HepG2 (cell line): ENCODE measurements at regions not wholly inside any gene's neighbourhood (a gene's known extent, or its start where the extent isn't known, plus 50 kb on each side); places are given as distances from the start of the nearest gene placed in this dataset.
A peak's percentile ranks its signal among the peaks of the same experiment; 100 is the strongest.

Experiments used
- ATAC-seq: fragments of 200-7000 bp; cut with Tn5 transposase; 3 replicates; pipeline ENCODE4 v1.9.1; 2020; ENCODE audit warnings: mild to moderate bottlenecking, moderate library complexity
- BruUV-seq: library from RNA; stranded (reverse); fragments of 400-500 nt; replicated peaks from 2 replicates; lab custom pipeline; 2021; lab: Mats Ljungman, UMichigan
- CTCF ChIA-PET: fragments of 300-600 bp; formaldehyde crosslinking; extraction: SDS; loops from one replicate; lab custom pipeline; 2021; ENCODE audit warnings: low total read pairs, inconsistent platforms, low intra/inter-chr PET ratio; lab: Yijun Ruan, JAX
- POLR2A ChIA-PET: fragments of 350-600 bp; sonication (Branson Sonifier 250); formaldehyde crosslinking; loops from one replicate; lab custom pipeline; 2020; ENCODE audit warnings: antibody characterized with exemption, inconsistent platforms; lab: Yijun Ruan, JAX
- DNase-seq: peaks from one replicate; pipeline ENCODE4 v3.0.0-alpha.2; 2015; ENCODE audit warnings: low spot score
- FAIRE-seq: peaks from 3 replicates; lab custom pipeline; 2011; peaks lifted over from hg19 to GRCh38; lab: Jason Lieb, UNC
- H2AFZ ChIP-seq: one replicate; pipeline ENCODE4 v1.6.1; 2011; ENCODE audit warnings: low read length, inconsistent platforms
- H3K27ac ChIP-seq: fragments of 300-600 bp; 3 replicates; pipeline ENCODE4 v1.8.0; 2011; ENCODE audit warnings: mixed run types, mild to moderate bottlenecking, mixed read lengths, low read length, inconsistent platforms; ENCODE audit not compliant: insufficient read depth; ENCODE audit errors: extremely low read length
- H3K27me3 ChIP-seq, 2 experiments: fragments of 200-600 bp in 1 of 2; 2 replicates in 1 of 2; 3 replicates in 1 of 2; pipeline versions ENCODE4 v1.6.0 to v1.8.0; 2011; ENCODE audit warnings: low read length in 2 of 2, mild to moderate bottlenecking in 2 of 2, moderate library complexity in 2 of 2, inconsistent platforms in 1 of 2; ENCODE audit not compliant: insufficient read depth in 2 of 2, control insufficient read depth in 1 of 2
- H3K36me3 ChIP-seq, 2 experiments: fragments of 200-600 bp in 1 of 2; replicated peaks in 1 of 2; 2 replicates in 1 of 2; 3 replicates in 1 of 2; pipeline versions ENCODE4 v1.5.1 to v1.8.0; 2011; ENCODE audit warnings: low read length in 2 of 2, inconsistent platforms in 1 of 2; ENCODE audit not compliant: insufficient read depth in 2 of 2, control insufficient read depth in 1 of 2
- H3K4me1 ChIP-seq: 2 replicates; pipeline ENCODE4 v1.5.1; 2012; ENCODE audit warnings: low read length, inconsistent platforms; ENCODE audit not compliant: insufficient read depth
- H3K4me2 ChIP-seq: 2 replicates; pipeline ENCODE4 v1.6.0; 2011; ENCODE audit warnings: low read depth, low read length, inconsistent platforms
- H3K4me3 ChIP-seq, 3 experiments: fragments of 200-600 bp in 1 of 3; sonication (generic), shearing (Covaris generic) in 1 of 3; replicated peaks in 1 of 3; 2 replicates each; pipeline ENCODE4 v1.5.1; 2011 to 2016; ENCODE audit warnings: low read length in 3 of 3, inconsistent platforms in 2 of 3, low read depth in 2 of 3, mild to moderate bottlenecking in 2 of 3, control low read depth in 1 of 3, mixed read lengths in 1 of 3; ENCODE audit not compliant: insufficient read depth in 1 of 3
- H3K79me2 ChIP-seq: one replicate; pipeline ENCODE4 v1.6.1; 2011; ENCODE audit warnings: low read length, inconsistent platforms; ENCODE audit not compliant: insufficient read depth
- H3K9ac ChIP-seq: 2 replicates; pipeline ENCODE4 v1.6.0; 2011; ENCODE audit warnings: mild to moderate bottlenecking, low read depth, low read length, inconsistent platforms; ENCODE audit not compliant: insufficient read depth
- H3K9me3 ChIP-seq: 2 replicates; pipeline ENCODE4 v1.5.1; 2012; ENCODE audit warnings: mild to moderate bottlenecking, low read length
- H4K20me1 ChIP-seq: 2 replicates; pipeline ENCODE4 v1.6.0; 2011; ENCODE audit warnings: inconsistent platforms, mild to moderate bottlenecking, low read length, moderate library complexity; ENCODE audit not compliant: insufficient read depth
- AKAP8 ChIP-seq: sonication (generic); formaldehyde crosslinking; IDR thresholded peaks from 2 replicates; pipeline ENCODE4 v1.5.1; 2020; ENCODE audit warnings: mild to moderate bottlenecking, missing genetic modification reagents
- BATF2 ChIP-seq: sonication (generic); formaldehyde crosslinking; IDR thresholded peaks from 2 replicates; pipeline ENCODE4 v1.8.0; 2022; ENCODE audit warnings: mild to moderate bottlenecking, missing genetic modification reagents, moderate library complexity
- HNF4A ChIP-seq: sonication (generic); formaldehyde crosslinking; IDR thresholded peaks from 2 replicates; pipeline ENCODE4 v1.4.0; 2020; ENCODE audit warnings: missing genetic modification reagents
- IKZF1 ChIP-seq: fragments of 450-650 bp; IDR thresholded peaks from 2 replicates; pipeline ENCODE4 v1.7.1; 2016
- MED13 ChIP-seq: sonication (generic); formaldehyde crosslinking; IDR thresholded peaks from 2 replicates; pipeline ENCODE4 v1.5.0; 2020; ENCODE audit warnings: missing genetic modification reagents
- MNT ChIP-seq: fragments of 450-650 bp; IDR thresholded peaks from 2 replicates; pipeline ENCODE4 v1.6.1; 2016
- NFIB ChIP-seq: sonication (generic); formaldehyde crosslinking; IDR thresholded peaks from 2 replicates; pipeline ENCODE4 v1.9.0; 2021; ENCODE audit warnings: missing genetic modification reagents, mild to moderate bottlenecking, borderline replicate concordance
- THAP11 ChIP-seq: IDR thresholded peaks from 2 replicates; pipeline ENCODE4 v1.6.1; 2016; ENCODE audit warnings: missing biosample characterization, missing genetic modification reagents
- ZNF281 ChIP-seq: sonication (generic); formaldehyde crosslinking; IDR thresholded peaks from 2 replicates; pipeline ENCODE4 v1.4.0; 2020; ENCODE audit warnings: missing genetic modification reagents, borderline replicate concordance
- ZNF414 ChIP-seq: sonication (generic); formaldehyde crosslinking; IDR thresholded peaks from 2 replicates; pipeline ENCODE4 v1.5.0; 2020; ENCODE audit warnings: missing genetic modification reagents
- ZNF562 ChIP-seq: sonication (generic); formaldehyde crosslinking; IDR thresholded peaks from 2 replicates; pipeline ENCODE4 v1.8.0; 2022; ENCODE audit warnings: missing genetic modification reagents, borderline replicate concordance
- ZSCAN29 ChIP-seq: sonication (generic); formaldehyde crosslinking; conservative IDR thresholded peaks from 2 replicates; pipeline ENCODE4 v1.4.0; 2020; ENCODE audit warnings: mild to moderate bottlenecking, missing genetic modification reagents
- WGBS: methylation state at CpG from one replicate; pipeline ENCODE4 v1.1.6; 2017; ENCODE audit warnings: low lambda C conversion rate; 5-methylcytosine and 5-hydroxymethylcytosine counted together
- in situ Hi-C: cut with HindIII; loops from 2 replicates; pipeline ENCODE4 v1.10.0; 2017; ENCODE audit warnings: low pct_unique_long_range_greater_than_20kb; ENCODE audit not compliant: extremely low pct_ligation_motif_present
- intact Hi-C: fragments of 100-400 bp; cut with micrococcal nuclease; formaldehyde crosslinking; loops from one replicate; pipeline ENCODE4 v1.10.0; 2022; ENCODE audit not compliant: unreplicated experiment

- intact Hi-C loops, result no loop called here
- H3K27ac ChIP-seq, result no peak overlapping the region
- H4K20me1 ChIP-seq, result no peaks in the 10 kb centered on the region
- 2% methylated on average over 4 of the region's 4 CpGs for WGBS
- POLR2A ChIA-PET, result no interaction called here
- no peak for DNase-seq
- H3K9ac ChIP-seq, result no peak overlapping the region
- no peak overlapping the region for H3K4me2 ChIP-seq
- H2AFZ ChIP-seq, result no peak overlapping the region
- H3K27me3 ChIP-seq, result no peaks in the 10 kb centered on the region; a peak in 1 of 5 replicates
- TF ChIP-seq NFIB (CRISPR knock-in tag) (no peak), HNF4A (CRISPR knock-in tag) (peak; percentile 18; the same call in 1 of the 2 replicates), ZNF281 (CRISPR knock-in tag) (peak; percentile 43; the same call in 1 of the 2 replicates)
- TF ChIP-seq, all 625 proteins: peak for 2
- ATAC-seq (no peak), FAIRE-seq (no peak)
- no TSS peak for BruUV-seq
- no peaks in the 10 kb centered on the region for H3K79me2 ChIP-seq
- no peaks in the 10 kb centered on the region for H3K9me3 ChIP-seq
- in situ Hi-C loops, result no loop called here
- no peak overlapping the region for H3K4me3 ChIP-seq
- 0 out of 2 replicates have a peak, but pooled peaks cover 6% of the 10 kb centered on the region for H3K4me1 ChIP-seq
- H3K36me3 ChIP-seq, result no peaks in the 10 kb centered on the region
- CTCF ChIA-PET, result interaction anchor here (1.9 to 3.3 kb wide), 2 partner anchors 325 to 610 kb away, joined by 13 to 40 read pairs; no protein-coding TSS in a partner anchor
Measured at GRCh38 chr9:71250581-71250980, 129.2 kb upstream of the TRPM3 start.

- Histone ChIP-seq H3K27ac (no peak overlapping the region), H3K27me3 (no peaks in the 10 kb centered on the region; a peak in 1 of 5 replicates), H3K79me2 (no peaks in the 10 kb centered on the region), H3K4me2 (no peak overlapping the region), H3K4me3 (no peak overlapping the region), H3K36me3 (no peaks in the 10 kb centered on the region), H3K9ac (no peak overlapping the region), H3K4me1 (0 out of 2 replicates have a peak, but pooled peaks cover 6% of the 10 kb centered on the region), H4K20me1 (no peaks in the 10 kb centered on the region), H3K9me3 (no peaks in the 10 kb centered on the region), H2AFZ (no peak overlapping the region)
- in situ Hi-C loops (loop anchor here (5.0 kb wide), 2 partner anchors 328 to 608 kb away; no protein-coding TSS in a partner anchor), intact Hi-C loops (loop anchor here (1.0 kb wide), 2 partner anchors 247 to 325 kb away; no protein-coding TSS in a partner anchor)
- peak; percentile 85 for ATAC-seq
- POLR2A ChIA-PET, result no interaction called here
- WGBS, result 11% methylated on average over 5 of the region's 5 CpGs
- peak; percentile 61 for DNase-seq
- CTCF ChIA-PET, result interaction anchor here (1.1 to 3.3 kb wide), 3 partner anchors 248 to 609 kb away, joined by 4 to 40 read pairs (median 13); no protein-coding TSS in a partner anchor
- BruUV-seq, result no TSS peak
- FAIRE-seq, result peak; percentile 89
- TF ChIP-seq IKZF1 (no peak), MED13 (CRISPR knock-in tag) (no peak), ZNF562 (no peak), MNT (no peak), AKAP8 (CRISPR knock-in tag) (no peak), THAP11 (CRISPR knock-in tag) (0 out of 2 replicates have a peak, but pooled peaks have one; percentile 34), BATF2 (CRISPR knock-in tag) (no peak), ZSCAN29 (CRISPR knock-in tag) (no peak), ZNF414 (no peak)
Measured at GRCh38 chr9:71249729-71250317, 128.4 kb upstream of the TRPM3 start.
